GM12891 (cell line): ENCODE measurements at regions not wholly inside any gene's neighbourhood (a gene's known extent, or its start where the extent isn't known, plus 50 kb on each side); places are given as distances from the start of the nearest gene placed in this dataset.

ENCODE experiments used
- DNase-seq: peaks from one replicate; pipeline ENCODE4 v3.0.0; 2011; ENCODE audit warnings: low spot score; ENCODE audit not compliant: insufficient read length
- FAIRE-seq: peaks from 2 replicates; lab custom pipeline; 2011; peaks lifted over from hg19 to GRCh38; lab: Jason Lieb, UNC
- PAX5 ChIP-seq: IDR thresholded peaks from 2 replicates; pipeline ENCODE4 v1.6.1; 2011; ENCODE audit warnings: low read length, moderate library complexity, mild to moderate bottlenecking; ENCODE audit not compliant: insufficient read depth, severe bottlenecking
- POLR2A ChIP-seq: IDR thresholded peaks from 2 replicates; pipeline ENCODE4 v1.6.1; 2011; ENCODE audit warnings: low read depth, low read length, control low read depth
- POLR2AphosphoS5 ChIP-seq: IDR thresholded peaks from 2 replicates; pipeline ENCODE4 v1.6.1; 2011; ENCODE audit warnings: low read depth, low read length, control low read depth
- POU2F2 ChIP-seq: IDR thresholded peaks from 2 replicates; pipeline ENCODE4 v1.6.1; 2011; ENCODE audit warnings: low read depth, mild to moderate bottlenecking, control low read depth, low read length, moderate library complexity
- SPI1 ChIP-seq: IDR thresholded peaks from 2 replicates; pipeline ENCODE4 v1.6.1; 2011; ENCODE audit warnings: low read depth, low read length, control low read depth
- TAF1 ChIP-seq: IDR thresholded peaks from 2 replicates; pipeline ENCODE4 v1.6.1; 2011; ENCODE audit warnings: low read depth, low read length, control low read depth

DNA sequence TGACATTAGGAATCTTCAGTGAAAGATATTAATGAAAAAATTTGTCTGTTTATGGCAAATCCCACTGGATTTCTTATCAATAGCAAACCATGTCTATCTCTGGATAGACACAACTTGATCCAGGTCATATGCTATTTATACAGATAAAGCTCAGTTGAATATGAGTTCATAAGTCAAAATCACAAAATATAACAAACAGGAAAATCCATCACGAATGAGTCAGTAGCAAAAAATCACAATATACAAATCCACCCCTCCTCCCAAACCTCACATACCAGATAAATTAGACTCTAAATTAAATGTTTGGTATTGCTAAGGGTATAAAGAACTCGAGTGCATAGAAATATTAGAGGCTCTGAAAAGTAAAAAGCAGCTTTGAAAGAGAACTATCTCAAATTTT lies 420.5 kb downstream of the TLL1 start:
- DNase-seq (no peak), FAIRE-seq (no peak)
- TF ChIP-seq TAF1, result no peak
- TF ChIP-seq SPI1, result no peak
- TF ChIP-seq PAX5, result no peak

DNA sequence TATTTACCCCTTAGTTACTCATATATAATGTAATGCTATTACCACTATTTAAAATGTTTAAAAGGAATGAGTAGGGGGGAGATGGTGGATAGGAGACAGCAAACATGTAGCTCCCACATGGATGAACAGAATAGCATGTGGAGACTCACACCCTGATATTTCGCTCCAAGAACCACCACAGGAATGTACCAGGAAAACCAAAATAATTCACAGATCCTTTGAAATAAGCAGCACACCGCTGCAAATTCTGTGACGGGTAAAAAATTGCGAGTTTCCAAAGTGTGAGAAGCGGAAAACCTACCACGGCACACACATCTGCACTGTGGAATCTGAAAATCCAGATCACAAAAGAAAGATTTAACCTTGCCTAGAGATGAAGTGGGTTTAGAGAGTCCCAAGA lies 428.2 kb downstream of the TLL1 start:
- DNase-seq (no peak), FAIRE-seq (no peak)
- no peak for TF ChIP-seq SPI1
- no peak for TF ChIP-seq PAX5
- TF ChIP-seq POLR2AphosphoS5, result no peak
- TF ChIP-seq POLR2A, result no peak
- TF ChIP-seq TAF1, result no peak
- TF ChIP-seq POU2F2, result no peak

DNA sequence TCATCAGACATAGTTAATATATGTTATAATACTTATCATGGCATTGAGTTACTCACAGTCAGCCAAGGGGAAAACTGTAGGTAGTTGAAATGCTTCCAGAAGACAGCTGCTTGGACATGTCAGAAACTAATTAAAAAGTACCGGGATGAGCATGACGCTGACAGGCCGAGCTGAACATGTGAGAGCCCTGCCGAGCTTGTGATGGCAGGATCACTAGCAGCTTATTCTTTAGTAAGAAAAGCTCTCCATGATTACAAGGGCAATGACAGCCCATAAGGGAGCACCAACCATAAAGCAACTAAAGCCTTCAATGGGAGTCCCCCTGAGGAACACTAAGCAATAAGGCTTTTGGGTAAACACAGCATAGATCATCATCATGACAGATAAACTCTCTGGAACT lies 435.6 kb downstream of the TLL1 start:
- TF ChIP-seq POLR2AphosphoS5 (no peak), PAX5 (no peak), POLR2A (no peak), TAF1 (no peak), POU2F2 (no peak), SPI1 (no peak)
- FAIRE-seq (no peak), DNase-seq (no peak)

DNA sequence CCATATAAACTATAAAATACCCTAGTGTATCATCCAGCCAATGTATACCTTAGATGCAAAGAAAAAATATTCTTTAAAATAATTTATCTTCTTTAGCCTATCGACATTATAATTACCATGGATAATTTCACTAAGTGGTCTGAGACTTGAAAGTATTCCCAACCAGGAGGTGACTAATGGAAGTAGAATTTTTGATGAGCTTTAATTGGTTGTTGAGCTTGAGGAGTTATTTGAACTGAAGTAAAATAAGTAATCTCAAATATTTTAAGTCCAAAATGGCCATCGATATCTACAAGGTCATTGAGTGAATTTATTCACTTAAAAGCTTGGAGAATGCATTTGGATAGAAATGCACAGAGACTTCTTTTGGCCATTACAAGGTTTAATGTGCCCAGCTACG lies 436.2 kb downstream of the TLL1 start:
- no peak for DNase-seq
- TF ChIP-seq SPI1, result no peak
- TF ChIP-seq TAF1, result no peak
- TF ChIP-seq PAX5, result no peak
- TF ChIP-seq POU2F2, result no peak
- TF ChIP-seq POLR2A, result no peak
- TF ChIP-seq POLR2AphosphoS5, result no peak
- FAIRE-seq, result no peak

DNA sequence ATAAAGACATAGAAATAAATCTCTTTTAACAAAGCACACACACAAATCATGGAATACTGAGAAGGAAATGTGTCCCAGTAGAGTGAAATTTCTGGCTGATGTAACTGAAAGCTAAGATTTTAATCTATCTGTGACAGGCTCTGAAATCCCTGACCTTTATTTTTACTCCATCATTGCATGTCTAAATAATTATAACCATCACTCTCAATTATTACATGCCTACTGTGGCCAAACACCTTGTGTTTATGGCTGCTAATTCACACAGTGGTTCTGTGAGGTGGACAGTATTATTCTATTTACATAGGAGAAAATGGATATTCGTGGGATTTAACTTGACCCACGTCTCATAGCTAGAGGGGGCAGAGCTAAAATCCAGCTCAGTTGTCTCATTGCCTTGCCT lies 438.1 kb downstream of the TLL1 start:
- DNase-seq (no peak), FAIRE-seq (no peak)
- no peak for TF ChIP-seq PAX5
- no peak for TF ChIP-seq POU2F2
- TF ChIP-seq SPI1, result no peak
- TF ChIP-seq POLR2A, result no peak
- no peak for TF ChIP-seq TAF1
- no peak for TF ChIP-seq POLR2AphosphoS5

DNA sequence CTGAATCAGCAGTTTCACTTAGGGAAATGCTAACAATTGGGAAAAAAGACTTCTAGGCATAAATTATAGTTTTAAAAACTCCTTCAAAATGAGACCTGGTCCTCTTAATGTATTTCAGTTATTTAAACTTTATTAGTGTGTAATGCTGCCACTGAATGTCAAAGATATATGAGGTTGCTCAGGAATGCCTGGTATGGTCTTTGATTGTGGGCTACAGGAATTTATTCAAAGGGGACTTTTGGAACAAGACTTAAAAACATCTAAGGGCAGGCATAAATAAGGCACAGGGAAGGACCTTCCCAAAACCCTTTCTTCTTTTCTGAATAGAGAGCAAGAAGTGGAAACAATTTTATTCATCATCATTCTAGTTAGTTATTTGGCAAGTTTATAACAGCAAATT lies 439.1 kb downstream of the TLL1 start:
- DNase-seq, result no peak
- TF ChIP-seq POLR2AphosphoS5 (no peak), PAX5 (no peak), POLR2A (no peak), SPI1 (no peak), POU2F2 (no peak), TAF1 (no peak)
- FAIRE-seq, result no peak

DNA sequence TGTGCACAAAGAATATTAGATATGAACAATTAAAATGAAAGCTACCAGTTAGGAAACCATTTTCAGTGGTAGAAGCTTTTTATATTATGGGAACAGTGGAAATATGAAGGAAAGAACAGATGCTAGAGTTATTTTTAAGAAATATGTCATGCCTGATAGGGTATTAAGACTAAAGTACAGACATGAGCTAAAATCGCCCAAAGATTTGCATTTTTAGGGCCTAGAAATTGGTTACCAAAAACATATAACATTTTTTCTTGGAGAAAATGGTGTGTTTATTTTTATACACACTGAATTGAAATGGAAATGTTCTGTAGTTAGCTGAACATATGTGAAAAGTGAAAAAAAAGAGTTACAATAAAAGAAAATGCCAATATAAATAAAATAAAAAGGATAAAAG lies 441.9 kb downstream of the TLL1 start:
- TF ChIP-seq POU2F2, result no peak
- no peak for TF ChIP-seq POLR2AphosphoS5
- no peak for TF ChIP-seq PAX5
- no peak for TF ChIP-seq SPI1
- no peak for TF ChIP-seq TAF1
- no peak for TF ChIP-seq POLR2A
- no peak for FAIRE-seq
- DNase-seq, result no peak

DNA sequence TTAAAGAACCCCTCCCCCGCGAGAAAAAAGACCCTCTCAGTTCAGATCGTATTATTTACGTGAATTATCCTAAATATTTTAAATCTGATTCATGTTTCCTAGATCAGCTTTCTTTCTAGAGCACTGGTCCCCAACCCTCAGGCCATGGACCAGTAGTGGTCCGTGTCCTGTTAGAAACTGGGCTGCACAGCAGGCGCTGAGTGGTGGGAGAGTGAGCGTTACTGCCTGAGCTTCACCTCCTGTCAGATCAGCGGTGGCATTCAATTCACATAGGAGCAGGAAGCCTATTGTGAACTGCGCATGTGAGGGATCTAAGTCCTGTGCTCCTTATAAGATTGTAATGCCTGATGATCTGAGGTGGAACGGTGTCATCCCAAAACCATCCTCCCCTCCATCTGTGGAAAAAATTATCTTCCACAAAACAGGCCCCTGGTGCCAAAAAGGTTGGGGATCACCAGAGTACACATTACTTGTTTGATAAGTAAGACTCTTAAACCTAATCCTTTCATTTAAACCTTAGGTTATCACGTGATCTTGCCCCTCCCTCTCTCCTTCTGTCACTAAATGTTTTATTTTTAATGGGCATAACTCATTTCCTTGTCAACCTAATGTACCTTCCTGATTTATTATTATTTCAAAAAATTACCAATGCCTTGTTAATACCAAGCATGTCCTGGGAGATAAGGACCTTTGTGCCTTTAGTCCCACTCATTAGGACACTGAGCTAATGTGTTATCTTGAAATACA lies 442.9 kb downstream of the TLL1 start:
- FAIRE-seq (peak; percentile 5), DNase-seq (no peak)
- no peak for TF ChIP-seq POU2F2
- no peak for TF ChIP-seq PAX5
- no peak for TF ChIP-seq POLR2A
- no peak for TF ChIP-seq SPI1
- TF ChIP-seq POLR2AphosphoS5, result no peak
- TF ChIP-seq TAF1, result no peak

DNA sequence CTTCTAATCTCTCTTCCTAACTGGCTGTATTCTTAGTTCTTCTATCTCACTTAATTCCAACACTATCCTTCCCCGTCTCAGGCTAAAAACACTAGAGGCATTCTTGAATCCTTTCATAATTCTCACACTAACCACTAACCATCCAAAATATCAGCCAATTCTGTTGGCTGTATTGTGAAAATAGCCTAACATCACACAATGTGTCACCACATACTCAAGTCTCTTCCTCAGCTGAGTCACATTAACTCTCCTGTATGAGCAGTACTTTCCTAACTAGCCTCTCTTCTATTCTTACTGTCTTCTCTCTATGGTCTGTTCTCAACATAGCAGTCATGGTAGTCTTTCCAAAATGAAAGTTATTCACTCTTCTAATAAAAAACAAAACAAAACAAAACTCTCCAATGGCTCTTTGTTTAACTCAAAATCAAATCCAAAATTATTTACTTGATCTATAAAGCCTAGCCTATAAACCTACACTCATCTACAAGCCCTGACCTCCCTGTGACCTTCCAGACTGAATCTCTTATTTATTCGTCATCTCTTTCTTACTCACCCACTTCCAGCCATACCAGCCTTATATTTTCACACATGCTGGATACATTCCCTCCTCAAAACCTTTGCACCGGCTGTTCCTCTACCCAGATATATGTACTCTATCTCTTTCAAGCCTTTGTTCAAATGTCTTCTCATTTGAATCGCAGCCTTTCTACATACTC lies 445.9 kb downstream of the TLL1 start:
- no peak for FAIRE-seq
- no peak for DNase-seq
- TF ChIP-seq PAX5 (no peak), SPI1 (no peak), POU2F2 (no peak), POLR2AphosphoS5 (no peak), POLR2A (no peak), TAF1 (no peak)
